Right lobe of liver (tissue), 4 donors: ENCODE measurements at regions not wholly inside any gene's neighbourhood (a gene's known extent, or its start where the extent isn't known, plus 50 kb on each side); places are given as distances from the start of the nearest gene placed in this dataset.

Experiments
- POLR2A ChIP-seq: fragments of 450-650 bp; IDR thresholded peaks from one replicate; pipeline ENCODE4 v1.6.1; 2017; ENCODE audit warnings: antibody characterized with exemption, mild to moderate bottlenecking
- TF ChIP-seq, protein P1 (sequence below), 4 donors: fragments of 200-600 bp in 3 of 4; fragments of 450-650 bp in 1 of 4; IDR thresholded peaks; one replicate each; pipeline versions ENCODE4 v1.5.1 to v1.8.0; 2016 to 2022; ENCODE audit warnings: antibody characterized with exemption in 4 of 4, mild to moderate bottlenecking in 2 of 4
- donor health status: DM: no; HTN: no; CAD: no.
- donor health status: DM: no; HTN: no; CAD: no.
- donor health status: DM: no; HTN: yes; CAD: no.

- TF ChIP-seq, protein P1, sequence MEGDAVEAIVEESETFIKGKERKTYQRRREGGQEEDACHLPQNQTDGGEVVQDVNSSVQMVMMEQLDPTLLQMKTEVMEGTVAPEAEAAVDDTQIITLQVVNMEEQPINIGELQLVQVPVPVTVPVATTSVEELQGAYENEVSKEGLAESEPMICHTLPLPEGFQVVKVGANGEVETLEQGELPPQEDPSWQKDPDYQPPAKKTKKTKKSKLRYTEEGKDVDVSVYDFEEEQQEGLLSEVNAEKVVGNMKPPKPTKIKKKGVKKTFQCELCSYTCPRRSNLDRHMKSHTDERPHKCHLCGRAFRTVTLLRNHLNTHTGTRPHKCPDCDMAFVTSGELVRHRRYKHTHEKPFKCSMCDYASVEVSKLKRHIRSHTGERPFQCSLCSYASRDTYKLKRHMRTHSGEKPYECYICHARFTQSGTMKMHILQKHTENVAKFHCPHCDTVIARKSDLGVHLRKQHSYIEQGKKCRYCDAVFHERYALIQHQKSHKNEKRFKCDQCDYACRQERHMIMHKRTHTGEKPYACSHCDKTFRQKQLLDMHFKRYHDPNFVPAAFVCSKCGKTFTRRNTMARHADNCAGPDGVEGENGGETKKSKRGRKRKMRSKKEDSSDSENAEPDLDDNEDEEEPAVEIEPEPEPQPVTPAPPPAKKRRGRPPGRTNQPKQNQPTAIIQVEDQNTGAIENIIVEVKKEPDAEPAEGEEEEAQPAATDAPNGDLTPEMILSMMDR (IDR thresholded peaks at IDR 0.05) = no peak
- TF ChIP-seq POLR2A = no peak
Observed at GRCh38 chr2:107742460-107743027, 84.1 kb upstream of the RGPD4 start.
